Left hindlimb (tissue), 1 donor: ENCODE measurements at regions not wholly inside any gene's neighbourhood (a gene's known extent, or its start where the extent isn't known, plus 50 kb on each side); places are given as distances from the start of the nearest gene placed in this dataset.

Source experiments
- DNase-seq: peaks from one replicate; pipeline ENCODE4 v3.0.0-alpha.2; 2018

- DNase-seq = peak; percentile 82
Observed at GRCh38 chr6:14804785-14805210, 441.1 kb upstream of the JARID2 start.

GRCh38 chr6:14806101-14806500 is 439.8 kb upstream of the JARID2 start:
- no peak for DNase-seq

GRCh38 chr6:14807130-14807529 is 438.7 kb upstream of the JARID2 start:
- DNase-seq = no peak

- no peak for DNase-seq
Observed at GRCh38 chr6:14807971-14808370, 437.9 kb upstream of the JARID2 start.

GRCh38 chr6:14810021-14810420 is 435.8 kb upstream of the JARID2 start:
- no peak for DNase-seq

GRCh38 chr6:14811775-14812428 is 434.0 kb upstream of the JARID2 start:
- DNase-seq = no peak

GRCh38 chr6:14814016-14814415 is 431.9 kb upstream of the JARID2 start:
- no peak for DNase-seq

GRCh38 chr6:14816116-14816859 is 429.6 kb upstream of the JARID2 start:
- no peak for DNase-seq

- no peak for DNase-seq
Observed at GRCh38 chr6:14817074-14817473, 428.8 kb upstream of the JARID2 start.

- DNase-seq = no peak
Observed at GRCh38 chr6:14818422-14818884, 427.4 kb upstream of the JARID2 start.

- no peak for DNase-seq
Observed at GRCh38 chr6:14819001-14819400, 426.9 kb upstream of the JARID2 start.

GRCh38 chr6:14819840-14820420 is 425.9 kb upstream of the JARID2 start:
- DNase-seq = no peak

- DNase-seq = no peak
Observed at GRCh38 chr6:14822012-14822553, 423.8 kb upstream of the JARID2 start.

GRCh38 chr6:14822679-14823078 is 423.2 kb upstream of the JARID2 start:
- no peak for DNase-seq

GRCh38 chr6:14824060-14824459 is 421.8 kb upstream of the JARID2 start:
- peak; percentile 38 for DNase-seq

GRCh38 chr6:14824484-14825275 is 421.2 kb upstream of the JARID2 start:
- DNase-seq = no peak

- no peak for DNase-seq
Observed at GRCh38 chr6:14826456-14826855, 419.4 kb upstream of the JARID2 start.

- no peak for DNase-seq
Observed at GRCh38 chr6:14827354-14827753, 418.5 kb upstream of the JARID2 start.

- no peak for DNase-seq
Observed at GRCh38 chr6:14828201-14828611, 417.7 kb upstream of the JARID2 start.

GRCh38 chr6:14831070-14831469 is 414.8 kb upstream of the JARID2 start:
- no peak for DNase-seq

- no peak for DNase-seq
Observed at GRCh38 chr6:14831937-14832336, 413.9 kb upstream of the JARID2 start.

- DNase-seq = no peak
Observed at GRCh38 chr6:14832427-14832826, 413.4 kb upstream of the JARID2 start.
